KMS-11 (cell line): ENCODE measurements at regions not wholly inside any gene's neighbourhood (a gene's known extent, or its start where the extent isn't known, plus 50 kb on each side); places are given as distances from the start of the nearest gene placed in this dataset.

Experiments
- H2AFZ ChIP-seq: fragments of 200-600 bp; sonication (generic); 2 replicates; pipeline ENCODE4 v1.6.1; 2016; ENCODE audit warnings: antibody characterized with exemption, mixed run types, low read depth
- H3K27ac ChIP-seq: fragments of 200-600 bp; sonication (generic); 2 replicates; pipeline ENCODE4 v1.6.1; 2016; ENCODE audit warnings: mild to moderate bottlenecking, mixed run types
- H3K27me3 ChIP-seq: fragments of 200-600 bp; sonication (generic); 2 replicates; pipeline ENCODE4 v1.6.1; 2017; ENCODE audit warnings: mild to moderate bottlenecking, low read depth, mixed run types, moderate library complexity; ENCODE audit not compliant: insufficient read depth
- H3K36me3 ChIP-seq: fragments of 200-600 bp; sonication (generic); 2 replicates; pipeline ENCODE4 v1.6.1; 2017; ENCODE audit warnings: mild to moderate bottlenecking, mixed run types; ENCODE audit not compliant: insufficient read depth
- H3K4me1 ChIP-seq: fragments of 200-600 bp; sonication (generic); 2 replicates; pipeline ENCODE4 v1.6.1; 2016; ENCODE audit warnings: mild to moderate bottlenecking, low read depth, mixed run types; ENCODE audit not compliant: poor library complexity, severe bottlenecking
- H3K4me2 ChIP-seq: fragments of 200-600 bp; sonication (generic); 2 replicates; pipeline ENCODE4 v1.7.0; 2016; ENCODE audit warnings: mild to moderate bottlenecking, mixed run types
- H3K4me3 ChIP-seq: fragments of 200-600 bp; sonication (generic); IDR thresholded peaks from 2 replicates; pipeline ENCODE4 v1.6.1; 2017; ENCODE audit warnings: low read depth, low read length, mixed read lengths; ENCODE audit not compliant: insufficient read depth
- H3K79me2 ChIP-seq: fragments of 200-600 bp; sonication (generic); 2 replicates; pipeline ENCODE4 v1.6.1; 2016; ENCODE audit warnings: low read depth, mixed run types; ENCODE audit not compliant: insufficient read depth
- H3K9ac ChIP-seq: fragments of 200-600 bp; sonication (generic); 2 replicates; pipeline ENCODE4 v1.6.1; 2016; ENCODE audit warnings: mild to moderate bottlenecking, mixed run types
- H4K20me1 ChIP-seq: fragments of 200-600 bp; sonication (generic); 2 replicates; pipeline ENCODE4 v1.6.1; 2016; ENCODE audit warnings: mild to moderate bottlenecking, mixed run types; ENCODE audit not compliant: insufficient read depth
- TF ChIP-seq, protein P1 (sequence below): fragments of 200-600 bp; sonication (generic); conservative IDR thresholded peaks from 2 replicates; pipeline ENCODE4 v1.6.1; 2017; ENCODE audit warnings: low read depth, mild to moderate bottlenecking, antibody characterized with exemption, low read length, moderate library complexity, mixed read lengths

DNA sequence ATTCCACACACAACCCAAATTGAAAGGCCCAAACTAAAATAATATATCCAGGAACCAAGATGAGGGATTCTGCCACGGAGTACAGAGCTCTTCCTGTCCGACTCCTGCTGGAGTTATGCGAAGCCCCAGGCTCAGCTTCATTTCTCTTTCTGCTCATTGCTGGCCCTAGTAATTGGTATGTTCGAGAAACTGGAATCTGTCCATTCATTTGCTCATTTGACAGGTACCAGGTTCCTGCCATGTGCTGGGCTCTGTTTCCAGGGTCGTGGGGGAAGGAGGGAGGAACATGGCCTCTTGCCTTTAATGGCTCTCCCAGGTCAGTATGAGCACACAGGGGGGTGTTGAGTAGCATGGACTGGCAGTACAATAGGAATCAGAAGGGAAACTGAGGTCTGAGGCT lies 179.2 kb upstream of the SHH start:
- TF ChIP-seq, protein P1, sequence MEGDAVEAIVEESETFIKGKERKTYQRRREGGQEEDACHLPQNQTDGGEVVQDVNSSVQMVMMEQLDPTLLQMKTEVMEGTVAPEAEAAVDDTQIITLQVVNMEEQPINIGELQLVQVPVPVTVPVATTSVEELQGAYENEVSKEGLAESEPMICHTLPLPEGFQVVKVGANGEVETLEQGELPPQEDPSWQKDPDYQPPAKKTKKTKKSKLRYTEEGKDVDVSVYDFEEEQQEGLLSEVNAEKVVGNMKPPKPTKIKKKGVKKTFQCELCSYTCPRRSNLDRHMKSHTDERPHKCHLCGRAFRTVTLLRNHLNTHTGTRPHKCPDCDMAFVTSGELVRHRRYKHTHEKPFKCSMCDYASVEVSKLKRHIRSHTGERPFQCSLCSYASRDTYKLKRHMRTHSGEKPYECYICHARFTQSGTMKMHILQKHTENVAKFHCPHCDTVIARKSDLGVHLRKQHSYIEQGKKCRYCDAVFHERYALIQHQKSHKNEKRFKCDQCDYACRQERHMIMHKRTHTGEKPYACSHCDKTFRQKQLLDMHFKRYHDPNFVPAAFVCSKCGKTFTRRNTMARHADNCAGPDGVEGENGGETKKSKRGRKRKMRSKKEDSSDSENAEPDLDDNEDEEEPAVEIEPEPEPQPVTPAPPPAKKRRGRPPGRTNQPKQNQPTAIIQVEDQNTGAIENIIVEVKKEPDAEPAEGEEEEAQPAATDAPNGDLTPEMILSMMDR = no peak
- no peaks in the 10 kb centered on the region; the same call in 1 of the 2 replicates for H3K27me3 ChIP-seq
- no peaks in the 10 kb centered on the region for H3K4me1 ChIP-seq
- H3K36me3 ChIP-seq = no peaks in the 10 kb centered on the region
- no peak overlapping the region for H3K4me3 ChIP-seq
- no peak overlapping the region for H3K27ac ChIP-seq
- H3K79me2 ChIP-seq = no peaks in the 10 kb centered on the region
- no peak overlapping the region for H2AFZ ChIP-seq
- H3K9ac ChIP-seq = no peak overlapping the region
- H3K4me2 ChIP-seq = no peak overlapping the region
- H4K20me1 ChIP-seq = no peaks in the 10 kb centered on the region

DNA sequence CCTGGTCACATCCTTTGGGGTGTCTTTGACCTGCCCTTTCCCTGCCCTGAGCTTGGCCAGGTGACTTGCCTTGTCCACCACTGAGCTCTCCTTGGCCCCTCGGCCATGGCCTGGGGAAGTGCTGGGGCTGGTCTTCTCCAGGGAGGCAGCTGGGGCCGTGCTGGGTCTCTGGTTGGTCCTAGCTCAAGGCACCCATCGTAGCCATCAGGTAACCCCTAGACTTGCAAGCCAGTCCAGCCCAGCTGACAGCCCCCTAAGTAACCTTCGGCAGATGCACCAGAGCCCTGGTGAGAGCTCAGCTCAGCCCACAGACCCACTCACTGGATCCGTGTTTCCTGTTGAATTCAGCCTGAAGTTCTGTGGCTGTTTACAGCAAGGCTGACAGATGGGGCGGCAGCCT lies 176.2 kb upstream of the SHH start:
- Histone ChIP-seq H3K9ac (no peak overlapping the region), H3K4me2 (no peak overlapping the region), H3K4me1 (no peaks in the 10 kb centered on the region), H3K79me2 (no peaks in the 10 kb centered on the region), H3K4me3 (no peak overlapping the region), H3K27me3 (no peaks in the 10 kb centered on the region; the same call in 1 of the 2 replicates), H3K27ac (no peak overlapping the region), H2AFZ (no peak overlapping the region), H3K36me3 (no peaks in the 10 kb centered on the region), H4K20me1 (no peaks in the 10 kb centered on the region)
- TF ChIP-seq, protein P1 = no peak

DNA sequence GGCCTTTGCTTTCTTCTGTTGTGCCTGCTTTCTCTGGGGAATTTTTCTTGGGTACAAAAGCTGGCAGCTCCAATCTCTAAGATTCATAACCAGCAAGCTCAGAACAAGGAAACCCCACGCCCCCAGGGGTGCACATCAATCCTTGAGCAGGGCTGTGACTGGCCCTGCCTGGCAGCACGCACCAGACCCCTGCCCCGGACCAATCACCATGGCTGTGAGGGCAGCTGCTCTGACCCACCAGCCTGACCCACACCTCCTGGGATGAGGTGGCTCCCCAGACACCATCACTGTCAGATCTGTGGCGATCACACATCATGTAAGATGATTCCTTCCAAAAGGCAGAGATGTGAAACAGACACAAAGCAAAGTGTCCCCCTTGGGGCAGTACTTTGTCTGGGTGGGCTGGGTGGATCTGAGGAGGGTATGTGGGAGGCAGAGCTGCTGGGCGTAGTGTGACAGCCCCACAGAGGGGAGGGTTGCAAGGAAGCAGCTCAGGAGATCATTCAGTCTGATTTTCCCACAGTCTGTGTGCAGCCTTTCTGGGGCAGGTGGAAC lies 175.5 kb upstream of the SHH start:
- no peaks in the 10 kb centered on the region; the same call in 1 of the 2 replicates for H3K27me3 ChIP-seq
- H4K20me1 ChIP-seq = no peaks in the 10 kb centered on the region
- H3K36me3 ChIP-seq = no peaks in the 10 kb centered on the region
- H3K27ac ChIP-seq = no peak overlapping the region
- no peak overlapping the region for H3K4me3 ChIP-seq
- H3K79me2 ChIP-seq = no peaks in the 10 kb centered on the region
- no peak overlapping the region for H3K9ac ChIP-seq
- TF ChIP-seq, protein P1 = no peak
- H3K4me2 ChIP-seq = no peak overlapping the region
- no peaks in the 10 kb centered on the region for H3K4me1 ChIP-seq
- H2AFZ ChIP-seq = no peak overlapping the region

DNA sequence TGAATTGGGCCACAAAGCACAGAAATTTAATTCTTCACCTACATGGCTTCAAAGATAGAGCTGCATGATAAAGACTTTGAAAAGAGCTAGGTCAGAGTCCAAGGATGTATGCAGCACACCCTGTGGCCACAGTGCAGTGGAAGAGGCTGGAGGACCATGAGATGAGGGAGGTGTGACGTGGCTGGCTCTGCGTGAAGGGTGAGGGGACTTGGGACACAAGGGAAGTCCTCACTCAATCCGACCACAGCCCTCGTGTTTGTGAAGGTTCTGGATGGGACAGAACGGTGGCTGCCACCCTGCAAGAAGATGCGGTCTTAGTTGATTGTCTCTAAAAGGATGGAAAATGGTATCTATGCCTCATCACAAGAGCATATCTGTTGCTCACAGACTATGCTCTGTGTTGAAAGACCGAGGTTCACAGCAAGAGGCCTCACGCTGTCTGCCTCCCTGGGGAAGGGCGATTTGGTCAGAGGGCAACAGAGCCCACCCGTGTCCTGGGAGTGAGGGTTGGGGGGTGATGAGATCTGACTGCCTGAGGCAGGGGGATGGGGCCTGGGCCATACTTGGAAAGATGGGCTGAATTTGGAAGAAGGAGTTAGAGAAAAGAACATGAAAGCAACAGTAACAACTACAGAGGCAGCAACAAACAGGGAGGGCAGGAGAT lies 174.4 kb upstream of the SHH start:
- Histone ChIP-seq H3K27me3 (no peaks in the 10 kb centered on the region; the same call in 1 of the 2 replicates), H3K79me2 (no peaks in the 10 kb centered on the region), H3K9ac (no peak overlapping the region), H3K4me3 (no peak overlapping the region), H4K20me1 (no peaks in the 10 kb centered on the region), H3K4me2 (no peak overlapping the region), H2AFZ (no peak overlapping the region), H3K27ac (no peak overlapping the region), H3K4me1 (no peaks in the 10 kb centered on the region), H3K36me3 (no peaks in the 10 kb centered on the region)
- TF ChIP-seq, protein P1 = no peak
